Sciatic nerve (tissue), 2 donors: ENCODE measurements at regions not wholly inside any gene's neighbourhood (a gene's known extent, or its start where the extent isn't known, plus 50 kb on each side); places are given as distances from the start of the nearest gene placed in this dataset.
A peak's percentile ranks its signal among the peaks of the same experiment; 100 is the strongest.
"Not testable (repeated sequence)": the region's sequence is repeated elsewhere in the genome, so short reads cannot be mapped to it uniquely, and the experiment has no call there.

Experiments used
- ATAC-seq: fragments of 200-7000 bp; cut with Tn5 transposase; one replicate; pipeline ENCODE4 v1.9.1; 2020; ENCODE audit warnings: mild to moderate bottlenecking, moderate library complexity
- DNase-seq: peaks from one replicate; pipeline ENCODE4 v3.0.0-alpha.2; 2020; ENCODE audit warnings: low spot score
- intact Hi-C: fragments of 100-400 bp; cut with DNase I; formaldehyde crosslinking; loops from one replicate; pipeline ENCODE4 v1.14.2; 2022
- donor health status: DM: no; HTN: no; CAD: no.
- donor health status: DM: no; HTN: no; CAD: no.

- intact Hi-C loops = no loop called here
- ATAC-seq = no peak
- DNase-seq = no peak
Measured at GRCh38 chr4:118410138-118410537, 57.3 kb upstream of the PRSS12 start.

GRCh38 chr4:118417325-118417724 lies 64.5 kb upstream of the PRSS12 start:
- intact Hi-C loops = no loop called here
- ATAC-seq (no peak), DNase-seq (no peak)

GRCh38 chr4:118417800-118418199 lies 65.0 kb upstream of the PRSS12 start:
- intact Hi-C loops, DNase-seq, ATAC-seq: not testable (repeated sequence)

DNA sequence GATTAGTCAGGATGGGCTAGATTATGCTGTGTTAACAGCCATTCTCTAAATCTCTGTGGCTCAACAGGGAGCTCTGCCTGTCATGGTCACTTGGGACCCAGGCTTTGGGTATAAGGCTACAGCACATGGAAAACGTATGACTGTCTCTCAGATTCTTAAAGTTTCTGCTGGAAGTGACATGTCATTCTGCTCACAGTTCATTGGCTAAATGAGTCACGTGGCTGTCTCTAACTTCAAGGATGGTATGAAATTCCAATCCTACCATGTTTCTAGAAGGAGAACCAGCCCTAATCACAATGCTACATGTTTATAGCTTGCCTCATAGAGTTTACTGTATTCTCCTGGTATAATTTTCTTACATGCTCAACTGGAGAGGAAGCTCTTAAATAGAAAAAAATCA lies 65.6 kb upstream of the PRSS12 start:
- DNase-seq, intact Hi-C loops, ATAC-seq: not testable (repeated sequence)

GRCh38 chr4:118419626-118420025 lies 66.8 kb upstream of the PRSS12 start:
- ATAC-seq, intact Hi-C loops: not testable (repeated sequence)

GRCh38 chr4:118424062-118424461 lies 71.3 kb upstream of the PRSS12 start:
- intact Hi-C loops, ATAC-seq: not testable (repeated sequence)
- DNase-seq = peak; percentile 56

More at GRCh38 chr4:118419626-118420025, 66.8 kb upstream of the PRSS12 start:
- DNase-seq = not testable (repeated sequence)

GRCh38 chr4:118428881-118429280 lies 76.1 kb upstream of the PRSS12 start:
- ATAC-seq, DNase-seq, intact Hi-C loops: not testable (repeated sequence)

DNA sequence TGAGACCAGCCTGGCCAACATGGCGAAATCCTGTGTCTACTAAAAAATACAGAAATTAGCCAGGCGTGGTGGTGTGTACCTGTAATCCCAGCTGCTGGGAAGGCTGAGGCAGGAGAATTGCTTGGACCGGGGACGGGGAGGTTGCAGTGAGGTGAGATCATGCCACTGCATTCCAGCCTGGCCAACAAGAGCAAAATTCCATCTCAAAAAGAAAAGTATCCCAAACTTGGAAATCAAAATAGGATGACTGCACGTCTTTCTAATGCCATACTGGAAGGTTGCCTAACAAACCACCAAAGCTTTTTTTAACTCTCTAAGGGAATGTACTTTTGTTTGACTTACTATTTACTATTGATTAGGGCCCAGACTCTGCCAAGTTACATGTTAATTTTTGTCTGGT lies 79.6 kb upstream of the PRSS12 start:
- intact Hi-C loops, ATAC-seq, DNase-seq: not testable (repeated sequence)

DNA sequence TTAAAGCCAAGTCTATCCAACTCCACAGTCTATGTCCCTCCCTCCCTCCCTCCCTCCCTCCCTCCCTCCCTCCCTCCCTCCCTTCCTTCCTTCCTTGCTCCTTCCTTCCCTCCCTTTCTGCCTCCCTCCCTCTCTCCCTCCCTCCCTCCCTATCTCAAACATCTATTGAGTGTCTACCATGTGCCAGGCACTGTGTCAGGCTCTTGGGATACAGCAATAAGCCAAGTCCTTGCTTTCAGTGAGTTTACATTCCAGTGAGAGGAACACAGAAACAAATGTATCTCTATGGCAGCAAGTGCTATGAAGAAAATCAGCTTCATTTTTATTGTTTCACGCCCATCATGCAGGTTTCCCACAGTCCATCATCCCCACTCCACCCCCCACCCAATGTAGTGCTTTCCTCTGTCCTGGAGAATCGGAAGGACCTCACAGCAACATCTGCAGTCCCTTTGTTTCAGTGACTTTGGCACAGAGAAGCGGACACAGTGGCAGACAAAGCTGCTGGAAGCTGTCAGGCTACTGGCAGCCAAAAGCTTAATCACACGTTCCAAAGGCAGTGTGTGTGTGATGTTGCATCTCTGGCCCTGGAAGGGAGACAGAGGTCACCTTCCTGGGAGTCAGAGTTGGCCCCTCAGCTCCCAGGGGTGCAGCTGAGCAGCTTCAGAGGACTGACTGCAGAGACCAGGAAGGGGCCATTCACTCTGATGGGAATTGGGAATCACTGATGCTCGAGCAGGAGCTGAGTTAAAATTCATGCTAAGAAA lies 81.0 kb upstream of the PRSS12 start:
- intact Hi-C loops, ATAC-seq, DNase-seq: not testable (repeated sequence)

DNA sequence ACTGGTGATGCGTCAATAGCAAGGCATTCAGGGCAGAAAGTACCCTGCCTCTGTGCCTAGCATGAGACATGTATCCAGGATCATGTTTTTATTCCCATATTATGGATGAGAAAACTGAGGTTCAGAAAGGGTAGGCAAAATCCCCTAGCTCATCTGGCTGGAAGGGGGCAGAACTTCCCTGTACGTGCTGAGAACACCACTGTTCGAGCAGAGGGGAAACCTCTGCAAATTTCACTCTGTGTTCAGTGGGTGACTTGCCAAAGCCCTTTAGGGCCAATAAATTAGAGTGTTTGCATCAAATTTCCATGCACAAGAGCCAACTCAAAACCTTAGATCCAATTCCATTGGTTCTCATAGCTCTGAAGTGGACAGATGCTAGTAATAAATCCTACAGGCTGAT lies 82.6 kb upstream of the PRSS12 start:
- DNase-seq, intact Hi-C loops, ATAC-seq: not testable (repeated sequence)

- ATAC-seq, DNase-seq, intact Hi-C loops: not testable (repeated sequence)
Measured at GRCh38 chr4:118442115-118442837, 89.5 kb upstream of the PRSS12 start.

DNA sequence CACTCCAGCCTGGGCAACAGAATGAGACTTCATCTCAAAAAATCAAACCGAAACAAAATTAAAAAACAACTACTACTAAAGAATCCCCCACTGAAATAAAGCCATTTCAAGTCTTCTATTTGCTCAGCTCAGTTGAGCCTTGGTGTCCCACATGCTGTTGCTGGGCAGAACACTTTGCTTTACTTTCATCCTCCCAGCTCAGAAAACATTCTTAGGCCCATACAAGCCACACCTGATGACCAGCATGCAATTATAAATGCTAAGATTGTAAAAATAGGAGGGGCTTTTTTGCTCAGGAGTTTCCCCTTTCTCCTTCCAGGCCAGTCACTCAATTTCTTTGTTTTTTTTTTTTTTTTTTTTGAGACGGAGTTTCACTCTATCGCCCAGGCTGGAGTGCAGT lies 94.6 kb upstream of the PRSS12 start:
- DNase-seq, intact Hi-C loops, ATAC-seq: not testable (repeated sequence)

DNA sequence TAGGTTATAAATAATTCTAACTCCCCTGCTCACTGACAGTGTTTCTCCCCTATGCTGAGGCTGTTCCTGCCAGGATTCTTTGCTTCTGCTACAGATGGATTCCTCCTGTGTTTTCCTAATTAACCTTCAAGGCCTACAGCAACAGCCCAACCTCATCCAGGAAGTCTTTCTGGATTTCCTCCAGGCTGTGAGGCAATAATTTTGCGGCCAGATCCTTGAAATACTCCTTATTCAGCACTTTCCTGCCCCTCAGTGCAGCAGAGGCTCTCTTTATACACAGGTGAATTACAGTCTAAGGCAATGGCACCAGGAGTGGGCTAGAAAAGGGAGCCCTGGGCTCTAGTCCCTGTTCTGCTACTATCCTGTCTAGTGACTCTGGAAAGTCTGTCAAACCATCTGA lies 102.1 kb upstream of the PRSS12 start:
- ATAC-seq, intact Hi-C loops, DNase-seq: not testable (repeated sequence)

DNA sequence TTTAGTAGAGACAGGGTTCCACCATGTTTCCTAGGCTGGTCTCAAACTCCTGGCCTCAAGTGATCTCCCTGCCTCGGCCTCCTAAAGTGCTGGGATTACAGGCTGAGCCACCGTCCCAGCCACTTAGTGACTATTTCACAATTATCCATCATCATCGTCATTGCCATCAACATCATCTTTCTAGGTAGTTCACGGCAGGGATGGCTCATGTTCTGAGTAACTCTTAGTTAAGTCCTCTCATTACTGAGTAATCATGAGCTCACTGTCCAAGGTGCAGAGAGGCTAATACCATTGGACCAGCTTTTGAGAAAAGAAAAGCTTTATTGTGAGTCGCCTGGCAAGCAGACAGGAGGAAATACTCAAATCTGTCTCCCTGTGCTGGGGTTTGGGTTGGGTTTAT lies 108.6 kb upstream of the PRSS12 start:
- intact Hi-C loops, DNase-seq, ATAC-seq: not testable (repeated sequence)

- ATAC-seq, intact Hi-C loops, DNase-seq: not testable (repeated sequence)
Measured at GRCh38 chr4:118465831-118466230, 113.0 kb upstream of the PRSS12 start.

- DNase-seq, ATAC-seq, intact Hi-C loops: not testable (repeated sequence)
Measured at GRCh38 chr4:118474001-118474626, 121.3 kb upstream of the PRSS12 start.

GRCh38 chr4:118474771-118475170 lies 122.0 kb upstream of the PRSS12 start:
- not testable (repeated sequence) for DNase-seq, ATAC-seq

DNA sequence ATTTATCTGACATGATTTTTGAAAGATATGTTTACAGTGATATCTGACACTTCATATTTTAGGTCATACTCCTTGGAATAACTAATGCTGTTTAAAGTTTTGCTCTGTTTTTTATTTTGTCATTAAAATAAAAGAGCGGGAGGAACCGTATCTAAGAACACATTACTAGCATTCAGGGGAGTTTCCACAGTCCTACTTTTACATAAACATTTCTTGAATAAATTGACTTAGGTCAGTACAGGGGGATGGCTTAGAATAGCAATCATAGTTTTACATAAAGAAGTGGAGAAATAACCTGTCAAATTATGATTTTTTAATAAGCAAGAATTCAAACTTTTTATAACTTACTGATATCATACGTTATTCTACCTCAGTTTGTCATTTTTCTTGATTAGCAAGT lies 123.1 kb upstream of the PRSS12 start:
- DNase-seq, intact Hi-C loops: not testable (repeated sequence)

More at GRCh38 chr4:118474771-118475170, 122.0 kb upstream of the PRSS12 start:
- intact Hi-C loops = not testable (repeated sequence)

GRCh38 chr4:118477826-118478225 lies 125.0 kb upstream of the PRSS12 start:
- ATAC-seq, intact Hi-C loops, DNase-seq: not testable (repeated sequence)

More for the DNA sequence above, 123.1 kb upstream of the PRSS12 start:
- ATAC-seq = not testable (repeated sequence)
